H1 (cell line): ENCODE measurements at regions not wholly inside any gene's neighbourhood (a gene's known extent, or its start where the extent isn't known, plus 50 kb on each side); places are given as distances from the start of the nearest gene placed in this dataset.

Source experiments
- CTCF ChIA-PET: fragments of 300-600 bp; sonication (Branson Sonifier 250); formaldehyde crosslinking; loops from one replicate; lab custom pipeline; 2021; ENCODE audit not compliant: partially characterized antibody; lab: Charles Lee
- POLR2A ChIA-PET: fragments of 300-600 bp; sonication (Branson Sonifier 250); formaldehyde crosslinking; loops from one replicate; lab custom pipeline; 2021; ENCODE audit warnings: inconsistent platforms; ENCODE audit not compliant: partially characterized antibody; lab: Charles Lee
- DNase-seq, 2 experiments: peaks; one replicate each; pipeline versions ENCODE4 v3.0.0 to v3.0.0-alpha.2; 2010 to 2022; ENCODE audit warnings: low spot score in 2 of 2, low read depth in 1 of 2, mixed read lengths in 1 of 2
- FAIRE-seq: peaks from 2 replicates; lab custom pipeline; 2011; peaks lifted over from hg19 to GRCh38; lab: Jason Lieb, UNC
- H2AFZ ChIP-seq: 2 replicates; pipeline ENCODE4 v1.8.1; 2012; ENCODE audit warnings: low read length, inconsistent platforms
- H2AK5ac ChIP-seq: 2 replicates; pipeline ENCODE4 v1.6.1; 2013; ENCODE audit warnings: low read depth, low read length
- H2BK120ac ChIP-seq: replicated peaks from 2 replicates; pipeline ENCODE3; 2013; ENCODE audit warnings: low read depth, low read length, inconsistent platforms
- H2BK12ac ChIP-seq: 2 replicates; pipeline ENCODE4 v1.6.1; 2013; ENCODE audit warnings: low read depth, low read length
- H2BK15ac ChIP-seq: 2 replicates; pipeline ENCODE4 v1.6.1; 2013; ENCODE audit warnings: low read length
- H2BK20ac ChIP-seq: 2 replicates; pipeline ENCODE4 v1.6.1; 2013; ENCODE audit warnings: low read length
- H2BK5ac ChIP-seq: 2 replicates; pipeline ENCODE4 v1.6.1; 2013; ENCODE audit warnings: low read depth, low read length
- H3K14ac ChIP-seq: 2 replicates; pipeline ENCODE4 v1.6.1; 2013; ENCODE audit warnings: inconsistent platforms; ENCODE audit not compliant: insufficient read length
- H3K18ac ChIP-seq: 2 replicates; pipeline ENCODE4 v1.6.1; 2013; ENCODE audit warnings: low read length; ENCODE audit errors: extremely low read depth
- H3K23ac ChIP-seq: 2 replicates; pipeline ENCODE4 v1.6.1; 2013; ENCODE audit warnings: inconsistent platforms; ENCODE audit not compliant: insufficient read length
- H3K23me2 ChIP-seq: 2 replicates; pipeline ENCODE4 v1.6.1; 2013; ENCODE audit warnings: low read depth, low read length
- H3K27ac ChIP-seq: 2 replicates; pipeline ENCODE4 v1.6.1; 2011; ENCODE audit warnings: low read depth, low read length, inconsistent platforms
- H3K27me3 ChIP-seq, 4 experiments: replicated peaks in 1 of 4; 1 replicate in 1 of 4; 2 replicates in 3 of 4; pipeline versions ENCODE4 v1.6.1 to v1.8.1; 2011 to 2013; ENCODE audit warnings: low read length in 3 of 4, mild to moderate bottlenecking in 3 of 4, inconsistent platforms in 2 of 4, mixed read lengths in 2 of 4, moderate library complexity in 1 of 4; ENCODE audit not compliant: control insufficient read depth in 3 of 4, insufficient read depth in 3 of 4; ENCODE audit errors: extremely low read depth in 1 of 4
- H3K36me3 ChIP-seq, 4 experiments: 2 replicates each; pipeline versions ENCODE4 v1.6.1 to v1.8.1; 2011 to 2013; ENCODE audit warnings: mild to moderate bottlenecking in 4 of 4, low read length in 3 of 4, moderate library complexity in 2 of 4, control low read depth in 1 of 4, inconsistent platforms in 1 of 4; ENCODE audit not compliant: insufficient read depth in 4 of 4, control insufficient read depth in 2 of 4
- H3K4ac ChIP-seq: replicated peaks from 2 replicates; pipeline ENCODE3; 2013; ENCODE audit warnings: low read length, low read depth, mixed read lengths, inconsistent platforms; ENCODE audit not compliant: insufficient read length
- H3K4me1 ChIP-seq, 4 experiments: replicated peaks in 1 of 4; 1 replicate in 1 of 4; 2 replicates in 3 of 4; pipeline versions ENCODE4 v1.6.1 to v1.8.1; 2011 to 2013; ENCODE audit warnings: low read length in 3 of 4, inconsistent platforms in 2 of 4, mixed read lengths in 1 of 4; ENCODE audit not compliant: insufficient read depth in 4 of 4, control insufficient read depth in 3 of 4
- H3K4me2 ChIP-seq, 2 experiments: 2 replicates each; pipeline versions ENCODE4 v1.6.1 to v1.8.1; 2011 to 2013; ENCODE audit warnings: low read depth in 2 of 2, low read length in 2 of 2, control low read depth in 1 of 2, inconsistent platforms in 1 of 2, mild to moderate bottlenecking in 1 of 2; ENCODE audit not compliant: insufficient read depth in 1 of 2
- H3K4me3 ChIP-seq, 4 experiments: fragments of 200-600, 300-600 bp in 1 of 4; sonication (generic), shearing (Covaris generic), sonication (Bioruptor Twin) in 1 of 4; 2 replicates each; pipeline versions ENCODE4 v1.5.1 to v1.8.1; 2011 to 2016; ENCODE audit warnings: low read length in 4 of 4, low read depth in 3 of 4, control low read depth in 2 of 4, inconsistent platforms in 2 of 4, mild to moderate bottlenecking in 2 of 4, mixed read lengths in 1 of 4, moderate library complexity in 1 of 4; ENCODE audit not compliant: insufficient read depth in 2 of 4; ENCODE audit errors: extremely low read depth in 1 of 4
- H3K56ac ChIP-seq: replicated peaks from 2 replicates; pipeline ENCODE3; 2013; ENCODE audit warnings: low read depth, mild to moderate bottlenecking, mixed read lengths, low read length, inconsistent platforms; ENCODE audit not compliant: insufficient read length
- H3K79me1 ChIP-seq: 2 replicates; pipeline ENCODE4 v1.6.1; 2013; ENCODE audit warnings: low read depth, low read length, control low read depth
- H3K79me2 ChIP-seq, 2 experiments: 2 replicates each; pipeline versions ENCODE4 v1.6.1 to v1.8.1; 2012 to 2013; ENCODE audit warnings: low read length in 2 of 2, mild to moderate bottlenecking in 2 of 2, inconsistent platforms in 1 of 2; ENCODE audit not compliant: insufficient read depth in 2 of 2, control insufficient read depth in 1 of 2
- H3K9ac ChIP-seq, 4 experiments: replicated peaks in 1 of 4; 1 replicate in 1 of 4; 2 replicates in 3 of 4; pipeline versions ENCODE4 v1.6.1 to v1.8.1; 2011 to 2013; ENCODE audit warnings: low read depth in 3 of 4, low read length in 3 of 4, control low read depth in 2 of 4, mild to moderate bottlenecking in 2 of 4, moderate library complexity in 2 of 4, inconsistent platforms in 1 of 4; ENCODE audit errors: extremely low read depth in 1 of 4
- H3K9me3 ChIP-seq, 2 experiments: 2 replicates each; pipeline versions ENCODE4 v1.6.1 to v1.8.1; 2012 to 2013; ENCODE audit warnings: mild to moderate bottlenecking in 2 of 2, moderate library complexity in 2 of 2, control low read depth in 1 of 2, inconsistent platforms in 1 of 2, low read depth in 1 of 2, low read length in 1 of 2, mixed read lengths in 1 of 2; ENCODE audit not compliant: insufficient read depth in 2 of 2
- H4K20me1 ChIP-seq, 2 experiments: replicated peaks in 1 of 2; 2 replicates each; pipeline versions ENCODE3 to v1.8.1; 2011 to 2013; ENCODE audit warnings: inconsistent platforms in 2 of 2, low read length in 2 of 2, mild to moderate bottlenecking in 1 of 2; ENCODE audit not compliant: insufficient read depth in 2 of 2, control insufficient read depth in 1 of 2
- H4K5ac ChIP-seq: 2 replicates; pipeline ENCODE4 v1.6.1; 2013; ENCODE audit warnings: low read length, low read depth, mixed read lengths, inconsistent platforms; ENCODE audit not compliant: insufficient read length
- H4K8ac ChIP-seq: 2 replicates; pipeline ENCODE4 v1.8.0; 2013; ENCODE audit warnings: mild to moderate bottlenecking, moderate library complexity, low read length, inconsistent platforms; ENCODE audit not compliant: insufficient read depth; ENCODE audit errors: extremely low read depth
- H4K91ac ChIP-seq: replicated peaks from 2 replicates; pipeline ENCODE3; 2013; ENCODE audit warnings: low read length, mixed read lengths, inconsistent platforms; ENCODE audit not compliant: insufficient read length
- ASH2L ChIP-seq: fragments of 200-600, 300-600 bp; sonication (generic); IDR thresholded peaks from one replicate; pipeline ENCODE4 v1.7.1; 2017; ENCODE audit warnings: low read length
- BACH1 ChIP-seq: IDR thresholded peaks from 2 replicates; pipeline ENCODE4 v1.6.1; 2012; ENCODE audit warnings: low read length, improper control_type of control experiment
- CTBP2 ChIP-seq: IDR thresholded peaks from 2 replicates; pipeline ENCODE4 v1.7.0; 2011; ENCODE audit warnings: borderline replicate concordance, mild to moderate bottlenecking, moderate library complexity, mixed read lengths, low read length; ENCODE audit not compliant: insufficient read depth, insufficient read length
- EGR1 ChIP-seq: IDR thresholded peaks from 2 replicates; pipeline ENCODE4 v1.6.1; 2011; ENCODE audit warnings: low read depth, low read length, borderline replicate concordance
- EP300 ChIP-seq, 2 experiments: IDR thresholded peaks; 1 replicate in 1 of 2; 2 replicates in 1 of 2; pipeline ENCODE4 v1.6.1; 2011 to 2012; ENCODE audit warnings: low read depth in 2 of 2, low read length in 2 of 2, mild to moderate bottlenecking in 2 of 2, borderline replicate concordance in 1 of 2, inconsistent platforms in 1 of 2, moderate library complexity in 1 of 2
- FOSL1 ChIP-seq: IDR thresholded peaks from 2 replicates; pipeline ENCODE4 v1.6.1; 2011; ENCODE audit warnings: mild to moderate bottlenecking, low read depth, low read length, moderate library complexity; ENCODE audit not compliant: insufficient read depth
- NANOG ChIP-seq: IDR thresholded peaks from 2 replicates; pipeline ENCODE4 v1.6.1; 2011; ENCODE audit warnings: low read length, low read depth, mild to moderate bottlenecking, inconsistent platforms; ENCODE audit not compliant: insufficient read depth, poor library complexity, severe bottlenecking
- POLR2AphosphoS5 ChIP-seq: IDR thresholded peaks from 2 replicates; pipeline ENCODE4 v1.6.1; 2011; ENCODE audit warnings: low read depth, low read length
- RAD21 ChIP-seq, 2 experiments: IDR thresholded peaks in 1 of 2; conservative IDR thresholded peaks in 1 of 2; 2 replicates each; pipeline ENCODE4 v1.6.1; 2011; ENCODE audit warnings: low read depth in 2 of 2, low read length in 2 of 2, improper control_type of control experiment in 1 of 2, inconsistent platforms in 1 of 2, mild to moderate bottlenecking in 1 of 2, moderate library complexity in 1 of 2
- WGBS, 2 experiments: shearing (Covaris generic) in 1 of 2; methylation state at CpG; one replicate each; pipeline versions ENCODE4 v1.1.6 to v1.1.7; 2013 to 2015; ENCODE audit warnings: low lambda C conversion rate in 2 of 2, mixed read lengths in 2 of 2, inconsistent platforms in 1 of 2, low coverage in 1 of 2, missing lambda C conversion rate in 1 of 2; ENCODE audit not compliant: insufficient replicate concordance in 2 of 2, insufficient coverage in 1 of 2, insufficient read length in 1 of 2; ENCODE audit errors: extremely low coverage in 1 of 2, missing lambda C conversion rate in 1 of 2; 5-methylcytosine and 5-hydroxymethylcytosine counted together
- TF ChIP-seq, protein P1 (sequence below): IDR thresholded peaks from 2 replicates; pipeline ENCODE4 v1.6.1; 2012; ENCODE audit warnings: inconsistent platforms
- TF ChIP-seq, protein P2 (sequence below): IDR thresholded peaks from 2 replicates; pipeline ENCODE4 v1.6.1; 2012; ENCODE audit warnings: inconsistent platforms
- TF ChIP-seq, protein P3 (sequence below): IDR thresholded peaks from 2 replicates; pipeline ENCODE4 v1.6.1; 2012; ENCODE audit warnings: low read length, inconsistent platforms

DNA sequence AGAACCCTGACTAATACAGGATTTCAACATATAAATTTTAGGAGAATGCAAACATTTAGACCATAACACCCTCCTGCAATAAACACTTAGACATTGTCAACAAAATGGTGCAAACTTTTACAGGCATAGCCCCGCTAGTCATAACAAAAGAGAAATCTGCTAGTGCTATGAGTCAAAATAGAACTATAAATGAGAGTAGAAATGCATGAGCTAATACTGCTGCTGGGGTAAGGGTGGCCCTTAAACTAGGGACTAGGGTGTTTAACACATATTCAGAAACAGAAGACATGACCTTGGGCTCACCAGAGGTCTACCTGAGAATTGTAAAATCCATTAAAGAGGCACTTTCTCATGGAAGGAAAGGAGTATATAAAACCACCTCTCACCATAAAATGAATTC is 131.6 kb downstream of the TLR4 start:
- H3K4ac ChIP-seq = no peak overlapping the region
- H3K14ac ChIP-seq = no peak overlapping the region
- no peak overlapping the region for H3K56ac ChIP-seq
- no peaks in the 10 kb centered on the region for H3K4me1 ChIP-seq
- no peaks in the 10 kb centered on the region for H3K27me3 ChIP-seq
- no peak overlapping the region for H2BK120ac ChIP-seq
- no peak overlapping the region for H4K91ac ChIP-seq
- ChIA-PET POLR2A (no interaction called here), CTCF (no interaction called here)
- no peak overlapping the region for H2AK5ac ChIP-seq
- H4K5ac ChIP-seq = no peak overlapping the region
- no peak overlapping the region for H3K18ac ChIP-seq
- H3K79me2 ChIP-seq = no peaks in the 10 kb centered on the region
- no peak overlapping the region for H2BK20ac ChIP-seq
- no peak for FAIRE-seq
- H3K36me3 ChIP-seq = no peaks in the 10 kb centered on the region
- no peaks in the 10 kb centered on the region for H3K9me3 ChIP-seq
- 93% methylated on average over 1 of the region's 1 CpG; no CpG with 5 or more reads in 1 of the 2 experiments for WGBS, 2 experiments
- no peaks in the 10 kb centered on the region for H3K79me1 ChIP-seq
- no peak overlapping the region for H2BK15ac ChIP-seq
- H3K23me2 ChIP-seq = no peaks in the 10 kb centered on the region
- H3K23ac ChIP-seq = no peak overlapping the region
- no peaks in the 10 kb centered on the region for H4K20me1 ChIP-seq
- no peak for DNase-seq
- no peak overlapping the region for H3K27ac ChIP-seq
- no peak overlapping the region for H2BK5ac ChIP-seq
- no peak overlapping the region for H3K9ac ChIP-seq
- H2BK12ac ChIP-seq = no peak overlapping the region
- no peak overlapping the region for H3K4me2 ChIP-seq
- H3K4me3 ChIP-seq = no peak overlapping the region
- no peak overlapping the region for H4K8ac ChIP-seq
- H2AFZ ChIP-seq = no peak overlapping the region
- TF ChIP-seq BACH1 = no peak
- TF ChIP-seq CTBP2 = no peak
- TF ChIP-seq ASH2L = no peak
- TF ChIP-seq EGR1 = no peak
- TF ChIP-seq RAD21 (IDR thresholded peaks at IDR 0.05 in 1 of 2, conservative IDR thresholded peaks at IDR 0.05 in 1 of 2; ENCODE audit: low read depth in 2 of 2, low read length in 2 of 2) = no peak
- TF ChIP-seq, protein P1, sequence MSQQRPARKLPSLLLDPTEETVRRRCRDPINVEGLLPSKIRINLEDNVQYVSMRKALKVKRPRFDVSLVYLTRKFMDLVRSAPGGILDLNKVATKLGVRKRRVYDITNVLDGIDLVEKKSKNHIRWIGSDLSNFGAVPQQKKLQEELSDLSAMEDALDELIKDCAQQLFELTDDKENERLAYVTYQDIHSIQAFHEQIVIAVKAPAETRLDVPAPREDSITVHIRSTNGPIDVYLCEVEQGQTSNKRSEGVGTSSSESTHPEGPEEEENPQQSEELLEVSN = no peak
- no peak for TF ChIP-seq NANOG
- TF ChIP-seq FOSL1 = no peak
- TF ChIP-seq, protein P2, sequence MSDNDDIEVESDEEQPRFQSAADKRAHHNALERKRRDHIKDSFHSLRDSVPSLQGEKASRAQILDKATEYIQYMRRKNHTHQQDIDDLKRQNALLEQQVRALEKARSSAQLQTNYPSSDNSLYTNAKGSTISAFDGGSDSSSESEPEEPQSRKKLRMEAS = no peak
- no peak for TF ChIP-seq EP300 (IDR thresholded peaks at IDR 0.05; ENCODE audit: borderline replicate concordance in 1 of 2, low read depth in 2 of 2, low read length in 2 of 2)
- TF ChIP-seq POLR2AphosphoS5 = no peak
- TF ChIP-seq, protein P3, sequence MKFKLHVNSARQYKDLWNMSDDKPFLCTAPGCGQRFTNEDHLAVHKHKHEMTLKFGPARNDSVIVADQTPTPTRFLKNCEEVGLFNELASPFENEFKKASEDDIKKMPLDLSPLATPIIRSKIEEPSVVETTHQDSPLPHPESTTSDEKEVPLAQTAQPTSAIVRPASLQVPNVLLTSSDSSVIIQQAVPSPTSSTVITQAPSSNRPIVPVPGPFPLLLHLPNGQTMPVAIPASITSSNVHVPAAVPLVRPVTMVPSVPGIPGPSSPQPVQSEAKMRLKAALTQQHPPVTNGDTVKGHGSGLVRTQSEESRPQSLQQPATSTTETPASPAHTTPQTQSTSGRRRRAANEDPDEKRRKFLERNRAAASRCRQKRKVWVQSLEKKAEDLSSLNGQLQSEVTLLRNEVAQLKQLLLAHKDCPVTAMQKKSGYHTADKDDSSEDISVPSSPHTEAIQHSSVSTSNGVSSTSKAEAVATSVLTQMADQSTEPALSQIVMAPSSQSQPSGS = no peak
